H9 (cell line): ENCODE measurements at regions not wholly inside any gene's neighbourhood (a gene's known extent, or its start where the extent isn't known, plus 50 kb on each side); places are given as distances from the start of the nearest gene placed in this dataset.
A peak's percentile ranks its signal among the peaks of the same experiment; 100 is the strongest.

Experiments used
- DNase-seq: peaks from one replicate; pipeline ENCODE4 v3.0.0-alpha.2; 2017
- H2AFZ ChIP-seq: one replicate; pipeline ENCODE4 v1.6.1; 2013; ENCODE audit warnings: mild to moderate bottlenecking, low read length, control low read depth, moderate library complexity
- H2AK5ac ChIP-seq: 2 replicates; pipeline ENCODE4 v1.6.1; 2013; ENCODE audit warnings: low read length, control low read depth, mixed read lengths; ENCODE audit not compliant: insufficient read length
- H2BK120ac ChIP-seq: one replicate; pipeline ENCODE4 v1.6.1; 2013; ENCODE audit warnings: low read depth, mild to moderate bottlenecking, low read length, control low read depth, inconsistent platforms; ENCODE audit not compliant: poor library complexity, severe bottlenecking
- H2BK12ac ChIP-seq: 2 replicates; pipeline ENCODE4 v1.6.1; 2013; ENCODE audit warnings: low read length, control low read depth, mixed read lengths, low read depth; ENCODE audit not compliant: insufficient read length
- H2BK15ac ChIP-seq: 2 replicates; pipeline ENCODE4 v1.6.1; 2013; ENCODE audit warnings: low read depth, low read length, control low read depth
- H2BK20ac ChIP-seq: one replicate; pipeline ENCODE4 v1.6.1; 2013; ENCODE audit warnings: low read depth, mild to moderate bottlenecking, low read length, control low read depth, inconsistent platforms; ENCODE audit not compliant: poor library complexity, severe bottlenecking
- H2BK5ac ChIP-seq: 2 replicates; pipeline ENCODE4 v1.6.1; 2013; ENCODE audit warnings: low read length, control low read depth, mixed read lengths; ENCODE audit not compliant: insufficient read length
- H3K14ac ChIP-seq: 2 replicates; pipeline ENCODE4 v1.6.1; 2013; ENCODE audit warnings: low read length, control low read depth; ENCODE audit not compliant: insufficient read depth
- H3K18ac ChIP-seq: 2 replicates; pipeline ENCODE4 v1.6.1; 2013; ENCODE audit warnings: low read depth, mild to moderate bottlenecking, mixed read lengths, low read length, control low read depth; ENCODE audit not compliant: insufficient read length
- H3K23ac ChIP-seq: 2 replicates; pipeline ENCODE4 v1.6.1; 2013; ENCODE audit warnings: low read length, control low read depth, mixed read lengths, low read depth; ENCODE audit not compliant: insufficient read length
- H3K23me2 ChIP-seq: 2 replicates; pipeline ENCODE4 v1.6.1; 2013; ENCODE audit warnings: low read depth, mild to moderate bottlenecking, mixed read lengths, low read length, control low read depth; ENCODE audit not compliant: insufficient read length, poor library complexity, severe bottlenecking
- H3K27ac ChIP-seq: 2 replicates; pipeline ENCODE4 v1.5.1; 2013; ENCODE audit warnings: low read length, control low read depth, mixed read lengths, low read depth; ENCODE audit not compliant: insufficient read length
- H3K27me3 ChIP-seq: 2 replicates; pipeline ENCODE4 v1.6.1; 2013; ENCODE audit warnings: low read length, control low read depth, inconsistent platforms; ENCODE audit not compliant: insufficient read depth
- H3K4ac ChIP-seq: 2 replicates; pipeline ENCODE4 v1.6.1; 2013; ENCODE audit warnings: low read depth, mild to moderate bottlenecking, control low read depth, inconsistent platforms, low read length, moderate library complexity
- H3K4me1 ChIP-seq: 2 replicates; pipeline ENCODE4 v1.6.1; 2013; ENCODE audit warnings: low read length, control low read depth, inconsistent platforms; ENCODE audit not compliant: insufficient read depth
- H3K4me2 ChIP-seq: 2 replicates; pipeline ENCODE4 v1.6.1; 2013; ENCODE audit warnings: low read length, control low read depth, mixed read lengths; ENCODE audit not compliant: insufficient read length, insufficient read depth
- H3K56ac ChIP-seq: 2 replicates; pipeline ENCODE4 v1.6.1; 2013; ENCODE audit warnings: low read depth, mild to moderate bottlenecking, mixed read lengths, low read length, control low read depth; ENCODE audit not compliant: insufficient read length
- H3K79me1 ChIP-seq: 2 replicates; pipeline ENCODE4 v1.6.1; 2013; ENCODE audit warnings: low read depth, mild to moderate bottlenecking, moderate library complexity, low read length, control low read depth, inconsistent platforms; ENCODE audit not compliant: insufficient read depth, poor library complexity, severe bottlenecking
- H3K79me2 ChIP-seq: 2 replicates; pipeline ENCODE4 v1.6.1; 2013; ENCODE audit warnings: low read length, control low read depth, inconsistent platforms; ENCODE audit not compliant: insufficient read depth
- H3K9ac ChIP-seq: 2 replicates; pipeline ENCODE4 v1.6.1; 2013; ENCODE audit warnings: low read length, control low read depth, mixed read lengths; ENCODE audit not compliant: insufficient read length; ENCODE audit errors: extremely low read depth
- H3K9me3 ChIP-seq: one replicate; pipeline ENCODE4 v1.6.1; 2013; ENCODE audit warnings: low read depth, low read length, inconsistent platforms; ENCODE audit not compliant: control insufficient read depth
- H3T11ph ChIP-seq: one replicate; pipeline ENCODE4 v1.6.1; 2013; ENCODE audit warnings: mild to moderate bottlenecking, low read length, control low read depth, inconsistent platforms
- H4K20me1 ChIP-seq: one replicate; pipeline ENCODE4 v1.6.1; 2013; ENCODE audit not compliant: control insufficient read depth, insufficient read length, insufficient read depth
- H4K5ac ChIP-seq: 2 replicates; pipeline ENCODE4 v1.6.1; 2013; ENCODE audit warnings: low read depth, mild to moderate bottlenecking, mixed read lengths, low read length, control low read depth; ENCODE audit not compliant: insufficient read length
- H4K8ac ChIP-seq: replicated peaks from 2 replicates; pipeline ENCODE4 v1.6.1; 2013; ENCODE audit warnings: low read length, control low read depth, mixed read lengths, low read depth; ENCODE audit not compliant: insufficient read length
- H4K91ac ChIP-seq: 2 replicates; pipeline ENCODE4 v1.6.1; 2013; ENCODE audit warnings: low read depth, mild to moderate bottlenecking, moderate library complexity, mixed read lengths, low read length, control low read depth; ENCODE audit not compliant: insufficient read length
- H3K27ac Mint-ChIP-seq, 3 experiments: 2 replicates in 2 of 3; 3 replicates in 1 of 3; pipeline ENCODE4 v1.8.0; 2020 to 2021; ENCODE audit warnings: mixed read lengths in 3 of 3, mild to moderate bottlenecking in 1 of 3, moderate library complexity in 1 of 3
- H3K27me3 Mint-ChIP-seq: 2 replicates; pipeline ENCODE4 v1.8.0; 2021; ENCODE audit warnings: low read depth, mild to moderate bottlenecking, moderate library complexity, mixed read lengths
- H3K36me3 Mint-ChIP-seq, 3 experiments: 2 replicates in 2 of 3; 3 replicates in 1 of 3; pipeline ENCODE4 v1.8.0; 2020 to 2021; ENCODE audit warnings: low read depth in 3 of 3, mixed read lengths in 3 of 3; ENCODE audit not compliant: insufficient read depth in 1 of 3
- H3K4me1 Mint-ChIP-seq, 2 experiments: 2 replicates each; pipeline ENCODE4 v1.8.0; 2020; ENCODE audit warnings: mixed read lengths in 2 of 2
- H3K4me3 Mint-ChIP-seq, 2 experiments: 2 replicates in 1 of 2; 3 replicates in 1 of 2; pipeline ENCODE4 v1.8.0; 2020 to 2021; ENCODE audit warnings: mild to moderate bottlenecking in 2 of 2, mixed read lengths in 2 of 2, moderate library complexity in 1 of 2
- H3K9me3 Mint-ChIP-seq, 2 experiments: 2 replicates in 1 of 2; 3 replicates in 1 of 2; pipeline ENCODE4 v1.8.0; 2020; ENCODE audit warnings: mild to moderate bottlenecking in 2 of 2, mixed read lengths in 2 of 2, moderate library complexity in 1 of 2
- WGBS: extraction: QIAGEN DNeasy Blood & Tissue Kit; methylation state at CpG from one replicate; pipeline ENCODE4 v1.1.7; 2013; ENCODE audit warnings: missing lambda C conversion rate, low lambda C conversion rate, mixed read lengths; ENCODE audit not compliant: insufficient read length; ENCODE audit errors: extremely low coverage; 5-methylcytosine and 5-hydroxymethylcytosine counted together
- TF ChIP-seq, protein P1 (sequence below): fragments of 200-600 bp; sonication (generic); conservative IDR thresholded peaks from 3 replicates; pipeline ENCODE4 v1.8.0; 2021; ENCODE audit warnings: antibody characterized with exemption, mild to moderate bottlenecking

- H3K23me2 ChIP-seq = no peaks in the 10 kb centered on the region
- H4K5ac ChIP-seq = no peak overlapping the region
- Mint-ChIP-seq H3K4me1 (peaks cover 32 to 38% of the 10 kb centered on the region in 2 experiments), H3K36me3 (no peaks in the 10 kb centered on the region), H3K4me3 (no peak overlapping the region), H3K27ac (peak overlapping the region in 2 of 3 experiments; percentile 3 to 9; a peak in 3 of 7 replicates), H3K27me3 (no peaks in the 10 kb centered on the region), H3K9me3 (no peaks in the 10 kb centered on the region)
- H3K23ac ChIP-seq = no peak overlapping the region
- no CpG with 5 or more reads among the region's 11 CpGs for WGBS
- no peaks in the 10 kb centered on the region for H3K27me3 ChIP-seq
- H4K20me1 ChIP-seq = no peaks in the 10 kb centered on the region
- H2BK120ac ChIP-seq = no peak overlapping the region
- no peaks in the 10 kb centered on the region for H3K79me1 ChIP-seq
- H3T11ph ChIP-seq = no peak overlapping the region
- no peak overlapping the region for H2BK12ac ChIP-seq
- H3K4me1 ChIP-seq = peaks cover 27% of the 10 kb centered on the region
- H3K4ac ChIP-seq = no peak overlapping the region
- no peak overlapping the region for H2BK20ac ChIP-seq
- no peak overlapping the region for H3K9ac ChIP-seq
- H2AFZ ChIP-seq = no peak overlapping the region
- TF ChIP-seq, protein P1, sequence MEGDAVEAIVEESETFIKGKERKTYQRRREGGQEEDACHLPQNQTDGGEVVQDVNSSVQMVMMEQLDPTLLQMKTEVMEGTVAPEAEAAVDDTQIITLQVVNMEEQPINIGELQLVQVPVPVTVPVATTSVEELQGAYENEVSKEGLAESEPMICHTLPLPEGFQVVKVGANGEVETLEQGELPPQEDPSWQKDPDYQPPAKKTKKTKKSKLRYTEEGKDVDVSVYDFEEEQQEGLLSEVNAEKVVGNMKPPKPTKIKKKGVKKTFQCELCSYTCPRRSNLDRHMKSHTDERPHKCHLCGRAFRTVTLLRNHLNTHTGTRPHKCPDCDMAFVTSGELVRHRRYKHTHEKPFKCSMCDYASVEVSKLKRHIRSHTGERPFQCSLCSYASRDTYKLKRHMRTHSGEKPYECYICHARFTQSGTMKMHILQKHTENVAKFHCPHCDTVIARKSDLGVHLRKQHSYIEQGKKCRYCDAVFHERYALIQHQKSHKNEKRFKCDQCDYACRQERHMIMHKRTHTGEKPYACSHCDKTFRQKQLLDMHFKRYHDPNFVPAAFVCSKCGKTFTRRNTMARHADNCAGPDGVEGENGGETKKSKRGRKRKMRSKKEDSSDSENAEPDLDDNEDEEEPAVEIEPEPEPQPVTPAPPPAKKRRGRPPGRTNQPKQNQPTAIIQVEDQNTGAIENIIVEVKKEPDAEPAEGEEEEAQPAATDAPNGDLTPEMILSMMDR = no peak
- H2AK5ac ChIP-seq = no peak overlapping the region
- H3K27ac ChIP-seq = no peak overlapping the region
- H2BK15ac ChIP-seq = no peak overlapping the region
- no peak for DNase-seq
- H3K9me3 ChIP-seq = no peaks in the 10 kb centered on the region
- no peaks in the 10 kb centered on the region for H3K79me2 ChIP-seq
- H4K91ac ChIP-seq = peak overlapping the region; percentile 69
- H3K56ac ChIP-seq = no peak overlapping the region
- H2BK5ac ChIP-seq = no peak overlapping the region
- no peak overlapping the region for H3K4me2 ChIP-seq
- H3K18ac ChIP-seq = peak overlapping the region; percentile 34
- H4K8ac ChIP-seq = no peak overlapping the region
- H3K14ac ChIP-seq = peak overlapping the region; percentile 24; the same call in 1 of the 2 replicates
These were observed 86.6 kb downstream of the SOWAHC start for GRCh38 chr2:109700680-109701274.
